Left lung (tissue), 4 donors: ENCODE measurements at regions not wholly inside any gene's neighbourhood (a gene's known extent, or its start where the extent isn't known, plus 50 kb on each side); places are given as distances from the start of the nearest gene placed in this dataset.

ENCODE experiments used
- ATAC-seq: fragments of 200-7000 bp; cut with Tn5 transposase; one replicate; pipeline ENCODE4 v1.9.1; 2020; ENCODE audit warnings: moderate library complexity
- DNase-seq, 4 donors: peaks; one replicate each; pipeline ENCODE4 v3.0.0-alpha.2; 2013 to 2020
- H3K27ac ChIP-seq, 2 donors: fragments of 200-600 bp; sonication (generic) in 1 of 2; one replicate each; pipeline versions ENCODE4 v1.5.0 to v1.8.0; 2020 to 2021
- H3K27me3 ChIP-seq, 2 donors: fragments of 200-600 bp; sonication (generic) in 1 of 2; one replicate each; pipeline versions ENCODE4 v1.5.0 to v1.8.0; 2020 to 2021
- H3K36me3 ChIP-seq, 2 donors: fragments of 200-600 bp; sonication (generic) in 1 of 2; one replicate each; pipeline versions ENCODE4 v1.5.0 to v1.8.0; 2020 to 2021
- H3K4me1 ChIP-seq, 2 donors: fragments of 200-600 bp; one replicate each; pipeline ENCODE4 v1.8.0; 2021
- H3K4me3 ChIP-seq, 2 donors: fragments of 200-600 bp; sonication (generic) in 1 of 2; one replicate each; pipeline versions ENCODE4 v1.5.0 to v1.8.0; 2020 to 2021; ENCODE audit warnings: mild to moderate bottlenecking in 1 of 2
- H3K9me3 ChIP-seq, 2 donors: fragments of 200-600 bp; sonication (generic) in 1 of 2; one replicate each; pipeline versions ENCODE4 v1.5.0 to v1.8.0; 2020 to 2021
- intact Hi-C, 2 donors: fragments of 100-400 bp; cut with DNase I; formaldehyde crosslinking; loops; one replicate each; pipeline versions ENCODE4 v1.11.2 to v1.14.2; 2022
- TF ChIP-seq, protein P1 (sequence below), 2 donors: fragments of 200-600 bp; sonication (generic) in 1 of 2; IDR thresholded peaks; one replicate each; pipeline versions ENCODE4 v1.5.0 to v1.8.0; 2021; ENCODE audit warnings: antibody characterized with exemption in 2 of 2
- donor health status: DM: no; HTN: yes; CAD: no.
- donor health status: DM: no; HTN: no; CAD: no.

DNA sequence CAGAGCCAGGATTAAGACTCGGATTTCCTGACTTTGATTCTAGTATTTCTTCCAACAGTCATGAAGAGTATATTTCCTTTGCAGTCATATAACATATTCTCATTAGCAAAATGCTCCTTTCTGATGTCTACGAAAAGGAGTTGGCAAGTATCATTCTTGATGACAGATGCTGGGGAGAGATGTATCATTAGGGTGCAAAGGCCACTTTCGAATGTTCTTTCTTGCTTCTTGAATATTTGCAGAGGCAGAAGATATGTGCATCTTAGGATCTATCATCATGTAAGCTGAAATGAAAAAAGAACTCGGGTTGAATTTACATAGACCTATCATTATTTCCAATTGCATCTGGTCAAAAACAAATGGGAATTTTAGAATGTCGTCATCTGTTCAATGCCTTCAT lies 294.4 kb downstream of the BAMBI start:
- intact Hi-C loops, result no loop called here
- H3K36me3 ChIP-seq, result no peaks in the 10 kb centered on the region
- no peak overlapping the region for H3K27ac ChIP-seq
- ATAC-seq (no peak), DNase-seq (no peak)
- TF ChIP-seq, protein P1, sequence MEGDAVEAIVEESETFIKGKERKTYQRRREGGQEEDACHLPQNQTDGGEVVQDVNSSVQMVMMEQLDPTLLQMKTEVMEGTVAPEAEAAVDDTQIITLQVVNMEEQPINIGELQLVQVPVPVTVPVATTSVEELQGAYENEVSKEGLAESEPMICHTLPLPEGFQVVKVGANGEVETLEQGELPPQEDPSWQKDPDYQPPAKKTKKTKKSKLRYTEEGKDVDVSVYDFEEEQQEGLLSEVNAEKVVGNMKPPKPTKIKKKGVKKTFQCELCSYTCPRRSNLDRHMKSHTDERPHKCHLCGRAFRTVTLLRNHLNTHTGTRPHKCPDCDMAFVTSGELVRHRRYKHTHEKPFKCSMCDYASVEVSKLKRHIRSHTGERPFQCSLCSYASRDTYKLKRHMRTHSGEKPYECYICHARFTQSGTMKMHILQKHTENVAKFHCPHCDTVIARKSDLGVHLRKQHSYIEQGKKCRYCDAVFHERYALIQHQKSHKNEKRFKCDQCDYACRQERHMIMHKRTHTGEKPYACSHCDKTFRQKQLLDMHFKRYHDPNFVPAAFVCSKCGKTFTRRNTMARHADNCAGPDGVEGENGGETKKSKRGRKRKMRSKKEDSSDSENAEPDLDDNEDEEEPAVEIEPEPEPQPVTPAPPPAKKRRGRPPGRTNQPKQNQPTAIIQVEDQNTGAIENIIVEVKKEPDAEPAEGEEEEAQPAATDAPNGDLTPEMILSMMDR (IDR thresholded peaks at IDR 0.05), result no peak
- H3K4me1 ChIP-seq, result no peaks in the 10 kb centered on the region
- H3K27me3 ChIP-seq, result no peaks in the 10 kb centered on the region
- no peaks in the 10 kb centered on the region for H3K9me3 ChIP-seq
- no peak overlapping the region for H3K4me3 ChIP-seq

DNA sequence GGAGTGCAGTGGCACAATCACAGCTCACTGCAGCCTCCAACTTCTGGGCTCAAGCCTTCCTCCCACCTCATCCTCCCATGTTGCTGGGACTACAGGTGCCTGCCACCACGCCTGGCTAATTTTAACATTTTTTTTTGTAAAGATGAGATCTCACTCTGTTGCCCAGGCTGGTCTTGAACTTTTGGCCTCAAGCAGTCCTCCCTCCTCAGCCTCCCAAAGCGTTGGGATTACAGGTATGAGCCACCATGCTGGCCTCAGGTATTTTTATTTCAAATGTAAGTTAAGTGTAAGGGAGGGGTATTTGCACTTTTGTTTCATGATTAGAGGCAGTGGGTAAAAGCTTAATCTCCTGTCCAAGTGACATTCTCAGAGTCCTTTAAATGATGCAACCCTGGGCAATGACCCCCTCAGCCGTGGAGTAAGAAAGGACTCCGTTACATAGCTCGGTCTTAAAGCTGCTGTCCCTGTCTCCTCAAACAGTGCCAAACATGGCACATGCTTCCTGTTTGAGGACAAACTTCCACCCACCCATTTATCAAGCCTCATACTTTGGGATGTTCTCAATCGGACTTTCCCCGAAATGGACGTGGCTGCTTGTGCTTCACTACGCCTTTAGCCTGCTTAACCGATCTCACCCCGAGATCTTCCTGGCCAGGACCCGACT lies 296.1 kb downstream of the BAMBI start:
- no peak for DNase-seq
- Histone ChIP-seq H3K36me3 (no peaks in the 10 kb centered on the region), H3K9me3 (peaks cover 0 to 4% of the 10 kb centered on the region in 2 donors), H3K27ac (no peak overlapping the region), H3K4me1 (no peaks in the 10 kb centered on the region), H3K27me3 (no peaks in the 10 kb centered on the region), H3K4me3 (no peak overlapping the region)
- no peak for ATAC-seq
- TF ChIP-seq, protein P1 (IDR thresholded peaks at IDR 0.05), result no peak
- intact Hi-C loops, result no loop called here

DNA sequence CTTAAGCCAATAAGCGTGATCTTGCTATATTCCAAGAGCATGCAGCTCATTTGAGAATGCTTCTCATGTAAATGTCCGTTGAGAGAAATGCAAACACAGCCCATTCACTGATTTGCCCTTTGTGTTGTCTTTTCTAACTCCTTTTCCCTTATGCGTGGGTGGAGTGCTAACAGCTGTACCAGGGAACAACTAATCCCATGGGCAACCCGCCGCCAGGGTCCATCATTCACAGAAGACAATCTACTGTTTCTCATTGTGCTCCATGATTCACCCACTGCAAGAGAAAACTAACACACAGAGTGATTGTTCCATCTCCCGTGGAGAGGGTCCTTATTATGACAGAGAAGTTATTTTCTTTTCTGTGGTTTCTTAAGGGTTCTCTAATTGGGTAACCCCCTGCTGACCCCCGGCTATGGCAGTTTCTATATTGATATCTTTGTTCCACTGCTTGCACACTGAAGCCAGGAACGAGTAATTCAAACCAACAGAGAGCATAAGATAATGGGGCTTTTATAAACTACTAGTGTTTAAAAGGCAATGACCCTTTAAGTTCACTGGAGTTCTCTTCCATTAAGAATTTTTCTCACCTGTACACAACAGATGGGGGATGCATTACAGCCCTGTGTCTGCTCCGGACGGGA lies 298.7 kb downstream of the BAMBI start:
- Histone ChIP-seq H3K9me3 (peaks cover 0 to 4% of the 10 kb centered on the region in 2 donors), H3K27ac (no peak overlapping the region), H3K4me3 (no peak overlapping the region), H3K36me3 (no peaks in the 10 kb centered on the region), H3K27me3 (no peaks in the 10 kb centered on the region), H3K4me1 (no peaks in the 10 kb centered on the region)
- intact Hi-C loops, result no loop called here
- ATAC-seq (no peak), DNase-seq (no peak)
- TF ChIP-seq, protein P1 (IDR thresholded peaks at IDR 0.05), result no peak

DNA sequence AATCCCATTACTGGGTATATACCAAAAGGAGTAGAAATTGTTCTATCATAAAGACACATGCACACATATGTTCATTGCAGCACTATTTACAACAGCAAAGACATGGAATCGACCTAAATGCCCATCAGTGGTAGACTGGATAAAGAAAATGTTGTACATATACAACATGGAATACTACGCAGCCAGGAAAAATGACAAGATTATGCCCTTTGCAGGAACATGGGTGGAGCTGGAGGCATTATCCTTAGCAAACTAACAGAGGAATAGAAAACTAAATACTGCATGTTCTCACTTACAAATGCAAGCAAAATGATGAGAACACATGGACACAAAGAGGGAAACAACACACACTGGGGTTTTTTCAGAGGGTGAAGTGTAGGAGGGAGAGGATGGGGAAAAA lies 300.2 kb downstream of the BAMBI start:
- intact Hi-C loops, result no loop called here

DNA sequence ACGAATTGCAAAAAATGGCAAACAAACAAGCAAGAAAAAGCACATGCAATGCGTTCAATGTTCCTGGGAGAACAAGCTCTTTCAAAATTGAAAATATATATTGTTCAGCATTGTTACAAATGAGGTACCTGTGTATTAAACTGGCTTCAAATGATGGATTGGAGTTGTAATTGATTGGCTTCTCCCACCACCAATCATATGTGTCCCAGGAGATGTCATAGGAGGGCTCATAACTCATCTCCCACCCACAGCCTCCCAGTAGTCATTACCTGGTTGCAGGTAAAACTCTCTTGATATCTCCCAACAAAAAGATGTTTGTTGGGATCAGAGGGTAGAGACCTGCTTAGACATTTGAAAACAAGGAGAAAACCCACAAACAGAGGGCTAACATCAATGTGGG lies 302.9 kb downstream of the BAMBI start:
- Histone ChIP-seq H3K4me3 (no peak overlapping the region), H3K4me1 (peaks cover 3 to 16% of the 10 kb centered on the region in 2 donors), H3K27me3 (no peaks in the 10 kb centered on the region), H3K9me3 (peaks cover 0 to 4% of the 10 kb centered on the region in 2 donors), H3K36me3 (no peaks in the 10 kb centered on the region), H3K27ac (no peak overlapping the region)
- intact Hi-C loops, result no loop called here
- no peak for DNase-seq
- TF ChIP-seq, protein P1 (IDR thresholded peaks at IDR 0.05), result no peak
- no peak for ATAC-seq

More for the DNA sequence above, 300.2 kb downstream of the BAMBI start:
- TF ChIP-seq, protein P1 (IDR thresholded peaks at IDR 0.05), result no peak
- DNase-seq, result no peak
- ATAC-seq, result no peak
- Histone ChIP-seq H3K36me3 (no peaks in the 10 kb centered on the region), H3K4me3 (no peak overlapping the region), H3K27me3 (no peaks in the 10 kb centered on the region), H3K9me3 (peaks cover 0 to 4% of the 10 kb centered on the region in 2 donors), H3K4me1 (no peaks in the 10 kb centered on the region), H3K27ac (no peak overlapping the region)
